Right lobe of liver (tissue), 4 donors: ENCODE measurements at regions not wholly inside any gene's neighbourhood (a gene's known extent, or its start where the extent isn't known, plus 50 kb on each side); places are given as distances from the start of the nearest gene placed in this dataset.
A peak's percentile ranks its signal among the peaks of the same experiment; 100 is the strongest.

Source experiments
- POLR2A ChIP-seq: fragments of 450-650 bp; IDR thresholded peaks from one replicate; pipeline ENCODE4 v1.6.1; 2017; ENCODE audit warnings: antibody characterized with exemption, mild to moderate bottlenecking
- TF ChIP-seq, protein P1 (sequence below), 4 donors: fragments of 200-600 bp in 3 of 4; fragments of 450-650 bp in 1 of 4; IDR thresholded peaks; one replicate each; pipeline versions ENCODE4 v1.5.1 to v1.8.0; 2016 to 2022; ENCODE audit warnings: antibody characterized with exemption in 4 of 4, mild to moderate bottlenecking in 2 of 4
- donor health status: DM: no; HTN: no; CAD: no.
- donor health status: DM: no; HTN: no; CAD: no.
- donor health status: DM: no; HTN: yes; CAD: no.

- TF ChIP-seq, protein P1, sequence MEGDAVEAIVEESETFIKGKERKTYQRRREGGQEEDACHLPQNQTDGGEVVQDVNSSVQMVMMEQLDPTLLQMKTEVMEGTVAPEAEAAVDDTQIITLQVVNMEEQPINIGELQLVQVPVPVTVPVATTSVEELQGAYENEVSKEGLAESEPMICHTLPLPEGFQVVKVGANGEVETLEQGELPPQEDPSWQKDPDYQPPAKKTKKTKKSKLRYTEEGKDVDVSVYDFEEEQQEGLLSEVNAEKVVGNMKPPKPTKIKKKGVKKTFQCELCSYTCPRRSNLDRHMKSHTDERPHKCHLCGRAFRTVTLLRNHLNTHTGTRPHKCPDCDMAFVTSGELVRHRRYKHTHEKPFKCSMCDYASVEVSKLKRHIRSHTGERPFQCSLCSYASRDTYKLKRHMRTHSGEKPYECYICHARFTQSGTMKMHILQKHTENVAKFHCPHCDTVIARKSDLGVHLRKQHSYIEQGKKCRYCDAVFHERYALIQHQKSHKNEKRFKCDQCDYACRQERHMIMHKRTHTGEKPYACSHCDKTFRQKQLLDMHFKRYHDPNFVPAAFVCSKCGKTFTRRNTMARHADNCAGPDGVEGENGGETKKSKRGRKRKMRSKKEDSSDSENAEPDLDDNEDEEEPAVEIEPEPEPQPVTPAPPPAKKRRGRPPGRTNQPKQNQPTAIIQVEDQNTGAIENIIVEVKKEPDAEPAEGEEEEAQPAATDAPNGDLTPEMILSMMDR (IDR thresholded peaks at IDR 0.05) = peak; percentile 64 to 86 (median 83)
- no peak for TF ChIP-seq POLR2A
Observed at GRCh38 chr13:23020246-23020843, 160.4 kb upstream of the SGCG start.
